GM23248 (cell line): ENCODE measurements at regions not wholly inside any gene's neighbourhood (a gene's known extent, or its start where the extent isn't known, plus 50 kb on each side); places are given as distances from the start of the nearest gene placed in this dataset.

Experiments
- DNase-seq: peaks from one replicate; pipeline ENCODE4 v3.0.0-alpha.2; 2015
- H2AFZ ChIP-seq: fragments of 200-600 bp; sonication (generic); 2 replicates; pipeline ENCODE4 v1.6.1; 2016; ENCODE audit warnings: antibody characterized with exemption
- H3F3A ChIP-seq: fragments of 200-600 bp; sonication (generic); 2 replicates; pipeline ENCODE4 v1.6.1; 2016; ENCODE audit warnings: mild to moderate bottlenecking, antibody characterized with exemption, mixed run types; ENCODE audit not compliant: insufficient read depth
- H3K27ac ChIP-seq: fragments of 200-600 bp; sonication (generic); 2 replicates; pipeline ENCODE4 v1.5.1; 2016; ENCODE audit warnings: mild to moderate bottlenecking
- H3K27me3 ChIP-seq: fragments of 200-600 bp; sonication (generic); replicated peaks from 2 replicates; pipeline ENCODE4 v1.6.1; 2016; ENCODE audit warnings: mild to moderate bottlenecking; ENCODE audit not compliant: insufficient read depth
- H3K36me3 ChIP-seq: fragments of 200-600 bp; sonication (generic); 2 replicates; pipeline ENCODE4 v1.6.1; 2016; ENCODE audit warnings: low read depth, mild to moderate bottlenecking
- H3K4me1 ChIP-seq: fragments of 200-600 bp; sonication (generic); 2 replicates; pipeline ENCODE4 v1.6.1; 2016; ENCODE audit warnings: mild to moderate bottlenecking; ENCODE audit not compliant: insufficient read depth
- H3K4me2 ChIP-seq: fragments of 200-600 bp; sonication (generic); one replicate; pipeline ENCODE4 v1.6.1; 2016; ENCODE audit warnings: mild to moderate bottlenecking; ENCODE audit not compliant: unreplicated experiment
- H3K4me3 ChIP-seq: fragments of 200-600 bp; sonication (generic); 2 replicates; pipeline ENCODE4 v1.5.1; 2016; ENCODE audit warnings: mild to moderate bottlenecking
- H3K79me2 ChIP-seq: fragments of 200-600 bp; sonication (generic); 2 replicates; pipeline ENCODE4 v1.6.1; 2016; ENCODE audit warnings: mild to moderate bottlenecking; ENCODE audit not compliant: insufficient read depth
- H3K9ac ChIP-seq: fragments of 200-600 bp; sonication (generic); 2 replicates; pipeline ENCODE4 v1.6.1; 2016; ENCODE audit warnings: mild to moderate bottlenecking
- H3K9me2 ChIP-seq: fragments of 200-600 bp; sonication (generic); 2 replicates; pipeline ENCODE4 v1.6.1; 2016; ENCODE audit warnings: mixed run types, mild to moderate bottlenecking, moderate library complexity; ENCODE audit not compliant: insufficient read depth
- H3K9me3 ChIP-seq: fragments of 200-600 bp; sonication (generic); one replicate; pipeline ENCODE4 v1.6.1; 2017; ENCODE audit warnings: low read depth
- H4K20me1 ChIP-seq: fragments of 200-600 bp; sonication (generic); 2 replicates; pipeline ENCODE4 v1.6.0; 2016; ENCODE audit not compliant: insufficient read depth
- EZH2 ChIP-seq: fragments of 200-600 bp; sonication (generic); IDR thresholded peaks from 2 replicates; pipeline ENCODE4 v1.6.1; 2018; ENCODE audit warnings: antibody characterized with exemption, mild to moderate bottlenecking; ENCODE audit not compliant: insufficient read depth, poor library complexity, severe bottlenecking
- EZH2phosphoT487 ChIP-seq: fragments of 200-600 bp; sonication (generic); IDR thresholded peaks from 2 replicates; pipeline ENCODE4 v1.6.1; 2018; ENCODE audit warnings: antibody characterized with exemption, moderate library complexity, mild to moderate bottlenecking, low read depth; ENCODE audit not compliant: insufficient read depth
- WGBS, 2 experiments: methylation state at CpG; one replicate each; pipeline ENCODE4 v1.1.6; 2015 to 2017; ENCODE audit warnings: low lambda C conversion rate in 2 of 2, low coverage in 1 of 2; ENCODE audit errors: missing lambda C conversion rate in 2 of 2; 5-methylcytosine and 5-hydroxymethylcytosine counted together
- in situ Hi-C: fragments of 300-500 bp; cut with MboI; formaldehyde crosslinking; loops from 2 replicates; pipeline ENCODE4 v1.15.0; 2020

GRCh38 chr1:78355656-78356055 lies 135.1 kb upstream of the PTGFR start:
- no peaks in the 10 kb centered on the region for H3K79me2 ChIP-seq
- TF ChIP-seq EZH2: no peak
- TF ChIP-seq EZH2phosphoT487: no peak
- H3K9ac ChIP-seq: no peak overlapping the region
- no peaks in the 10 kb centered on the region for H3K36me3 ChIP-seq
- 8 to 15% methylated on average over 1 of the region's 1 CpG for WGBS, 2 experiments
- no peak overlapping the region for H3K27ac ChIP-seq
- in situ Hi-C loops: no loop called here
- H3K9me3 ChIP-seq: no peaks in the 10 kb centered on the region
- no peaks in the 10 kb centered on the region for H3K27me3 ChIP-seq
- H4K20me1 ChIP-seq: no peaks in the 10 kb centered on the region
- H3K9me2 ChIP-seq: no peaks in the 10 kb centered on the region
- H3F3A ChIP-seq: no peaks in the 10 kb centered on the region
- no peak overlapping the region for H3K4me3 ChIP-seq
- H2AFZ ChIP-seq: peak overlapping the region; percentile 46
- peaks cover 7% of the 10 kb centered on the region for H3K4me1 ChIP-seq
- H3K4me2 ChIP-seq: peak overlapping the region; percentile 2
- peak; percentile 53 for DNase-seq

GRCh38 chr1:78358165-78358564 lies 132.6 kb upstream of the PTGFR start:
- H3K4me3 ChIP-seq: no peak overlapping the region
- H3F3A ChIP-seq: no peaks in the 10 kb centered on the region
- no peaks in the 10 kb centered on the region for H3K36me3 ChIP-seq
- H3K9ac ChIP-seq: no peak overlapping the region
- in situ Hi-C loops: no loop called here
- H3K4me1 ChIP-seq: peaks cover 7% of the 10 kb centered on the region
- H4K20me1 ChIP-seq: no peaks in the 10 kb centered on the region
- H3K27ac ChIP-seq: no peak overlapping the region
- H3K9me3 ChIP-seq: no peaks in the 10 kb centered on the region
- WGBS, 2 experiments: 85 to 86% methylated on average over 3 of the region's 3 CpGs
- DNase-seq: no peak
- H3K27me3 ChIP-seq: no peaks in the 10 kb centered on the region
- no peak overlapping the region for H3K4me2 ChIP-seq
- TF ChIP-seq EZH2: no peak
- TF ChIP-seq EZH2phosphoT487: no peak
- H2AFZ ChIP-seq: no peak overlapping the region
- H3K9me2 ChIP-seq: no peaks in the 10 kb centered on the region
- no peaks in the 10 kb centered on the region for H3K79me2 ChIP-seq

- Histone ChIP-seq H3F3A (no peaks in the 10 kb centered on the region), H3K9me2 (no peaks in the 10 kb centered on the region), H3K36me3 (no peaks in the 10 kb centered on the region), H3K4me1 (peaks cover 7% of the 10 kb centered on the region), H3K27me3 (no peaks in the 10 kb centered on the region), H3K9ac (no peak overlapping the region), H3K27ac (no peak overlapping the region), H3K4me2 (no peak overlapping the region), H3K79me2 (no peaks in the 10 kb centered on the region), H4K20me1 (no peaks in the 10 kb centered on the region), H3K9me3 (no peaks in the 10 kb centered on the region), H3K4me3 (no peak overlapping the region), H2AFZ (no peak overlapping the region)
- no peak for DNase-seq
- in situ Hi-C loops: no loop called here
- no peak for TF ChIP-seq EZH2
- TF ChIP-seq EZH2phosphoT487: no peak
Observed at GRCh38 chr1:78359666-78360065, 131.1 kb upstream of the PTGFR start.

GRCh38 chr1:78360584-78360983 lies 130.2 kb upstream of the PTGFR start:
- Histone ChIP-seq H3K36me3 (no peaks in the 10 kb centered on the region), H3F3A (no peaks in the 10 kb centered on the region), H2AFZ (no peak overlapping the region), H3K4me3 (no peak overlapping the region), H3K4me2 (no peak overlapping the region), H3K27ac (no peak overlapping the region), H3K9me2 (no peaks in the 10 kb centered on the region), H4K20me1 (no peaks in the 10 kb centered on the region), H3K9me3 (no peaks in the 10 kb centered on the region), H3K9ac (no peak overlapping the region), H3K4me1 (peaks cover 4% of the 10 kb centered on the region), H3K79me2 (no peaks in the 10 kb centered on the region), H3K27me3 (no peaks in the 10 kb centered on the region)
- TF ChIP-seq EZH2 (no peak), EZH2phosphoT487 (no peak)
- in situ Hi-C loops: no loop called here
- no peak for DNase-seq

GRCh38 chr1:78367700-78368099 lies 123.1 kb upstream of the PTGFR start:
- Histone ChIP-seq H3K4me3 (no peak overlapping the region), H2AFZ (no peak overlapping the region), H4K20me1 (no peaks in the 10 kb centered on the region), H3K4me2 (no peak overlapping the region), H3K79me2 (no peaks in the 10 kb centered on the region), H3K4me1 (peaks cover 26% of the 10 kb centered on the region), H3K27ac (no peak overlapping the region), H3K27me3 (no peaks in the 10 kb centered on the region), H3F3A (peaks cover 34% of the 10 kb centered on the region), H3K36me3 (no peaks in the 10 kb centered on the region), H3K9me2 (no peaks in the 10 kb centered on the region), H3K9me3 (no peaks in the 10 kb centered on the region), H3K9ac (no peak overlapping the region)
- WGBS, 2 experiments: 80% methylated on average over 1 of the region's 1 CpG; no CpG with 5 or more reads in 1 of the 2 experiments
- in situ Hi-C loops: no loop called here
- no peak for DNase-seq
- TF ChIP-seq EZH2phosphoT487 (no peak), EZH2 (no peak)
